Hindlimb muscle (tissue), 1 donor: ENCODE measurements at regions not wholly inside any gene's neighbourhood (a gene's known extent, or its start where the extent isn't known, plus 50 kb on each side); places are given as distances from the start of the nearest gene placed in this dataset.
"Not testable (repeated sequence)": the region's sequence is repeated elsewhere in the genome, so short reads cannot be mapped to it uniquely, and the experiment has no call there.

Experiments
- DNase-seq: peaks from one replicate; pipeline ENCODE4 v3.0.0-alpha.2; 2013

- no peak for DNase-seq
Measured at GRCh38 chr2:34147780-34148179, 548.7 kb upstream of the FAM98A start.

- no peak for DNase-seq
Measured at GRCh38 chr2:34143149-34143548, 544.0 kb upstream of the FAM98A start.

GRCh38 chr2:34142531-34143008, 543.5 kb upstream of the FAM98A start:
- not testable (repeated sequence) for DNase-seq

- not testable (repeated sequence) for DNase-seq
Measured at GRCh38 chr2:34133065-34133464, 534.0 kb upstream of the FAM98A start.

GRCh38 chr2:34126279-34126678, 527.2 kb upstream of the FAM98A start:
- DNase-seq = no peak

GRCh38 chr2:34123996-34124785, 525.1 kb upstream of the FAM98A start:
- no peak for DNase-seq

- DNase-seq = no peak
Measured at GRCh38 chr2:34121076-34121475, 522.0 kb upstream of the FAM98A start.

GRCh38 chr2:34115076-34115475, 516.0 kb upstream of the FAM98A start:
- DNase-seq = no peak

- DNase-seq = no peak
Measured at GRCh38 chr2:34112161-34112560, 513.1 kb upstream of the FAM98A start.

- no peak for DNase-seq
Measured at GRCh38 chr2:34110392-34110791, 511.3 kb upstream of the FAM98A start.

GRCh38 chr2:34107811-34108210, 508.7 kb upstream of the FAM98A start:
- DNase-seq = no peak

GRCh38 chr2:34105006-34105767, 506.1 kb upstream of the FAM98A start:
- DNase-seq = no peak

- DNase-seq = no peak
Measured at GRCh38 chr2:34104601-34105000, 505.5 kb upstream of the FAM98A start.

- DNase-seq = no peak
Measured at GRCh38 chr2:34103437-34103836, 504.3 kb upstream of the FAM98A start.

- DNase-seq = no peak
Measured at GRCh38 chr2:34102339-34102738, 503.2 kb upstream of the FAM98A start.

- no peak for DNase-seq
Measured at GRCh38 chr2:34099377-34099776, 500.3 kb upstream of the FAM98A start.

- no peak for DNase-seq
Measured at GRCh38 chr2:34098256-34098655, 499.2 kb upstream of the FAM98A start.

- DNase-seq = peak; percentile 45
Measured at GRCh38 chr2:34096562-34097171, 497.6 kb upstream of the FAM98A start.

- DNase-seq = no peak
Measured at GRCh38 chr2:34093790-34094189, 494.7 kb upstream of the FAM98A start.

GRCh38 chr2:34070196-34070595, 471.1 kb upstream of the FAM98A start:
- no peak for DNase-seq

GRCh38 chr2:34069604-34070003, 470.5 kb upstream of the FAM98A start:
- no peak for DNase-seq

- DNase-seq = no peak
Measured at GRCh38 chr2:34050413-34050812, 451.3 kb upstream of the FAM98A start.

- DNase-seq = no peak
Measured at GRCh38 chr2:34045101-34045655, 446.1 kb upstream of the FAM98A start.
